Fibroblast of skin of back (primary cell): ENCODE measurements at regions not wholly inside any gene's neighbourhood (a gene's known extent, or its start where the extent isn't known, plus 50 kb on each side); places are given as distances from the start of the nearest gene placed in this dataset.
"Not testable (repeated sequence)": the region's sequence is repeated elsewhere in the genome, so short reads cannot be mapped to it uniquely, and the experiment has no call there.

Experiments used
- DNase-seq: peaks from one replicate; pipeline ENCODE4 v3.0.0-alpha.2; 2013

DNA sequence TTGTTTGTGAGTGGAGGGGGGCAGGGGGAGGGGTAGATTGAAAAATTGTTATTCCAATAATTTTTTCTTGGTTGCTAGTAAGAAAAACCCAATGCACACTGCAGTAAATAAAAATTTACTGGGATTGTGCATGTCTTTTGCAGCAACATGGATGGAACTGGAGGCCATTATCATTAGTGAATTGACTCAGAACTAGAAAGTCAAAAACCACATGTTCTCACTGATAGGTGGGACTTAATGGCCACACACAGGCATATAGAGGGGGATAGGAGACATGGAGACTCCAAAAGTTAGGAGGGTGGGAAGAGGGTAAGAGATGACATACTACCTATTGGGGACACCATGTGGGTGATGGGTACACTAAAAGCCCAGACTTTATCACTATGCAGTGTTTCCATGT, 67.2 kb downstream of the BUB3 start:
- no peak for DNase-seq

DNA sequence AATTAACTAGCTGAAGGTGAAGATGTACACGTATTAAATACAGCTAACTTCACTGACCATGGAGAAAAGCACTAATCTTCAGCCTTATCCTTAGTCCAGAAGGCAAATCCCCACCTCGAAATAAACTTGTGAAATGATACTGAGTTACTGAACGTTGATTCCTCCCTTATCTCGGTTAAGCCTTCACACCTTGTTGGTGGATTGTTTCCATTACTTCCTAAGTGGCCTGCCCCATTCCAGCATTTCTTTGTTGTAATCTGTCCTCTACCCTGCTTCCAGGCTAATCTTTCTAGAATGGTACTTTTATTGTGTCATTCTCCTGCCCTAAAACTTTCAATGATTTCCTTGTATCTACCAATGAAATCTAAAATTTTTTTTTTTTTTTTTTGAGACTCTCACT, 68.6 kb downstream of the BUB3 start:
- DNase-seq: no peak

DNA sequence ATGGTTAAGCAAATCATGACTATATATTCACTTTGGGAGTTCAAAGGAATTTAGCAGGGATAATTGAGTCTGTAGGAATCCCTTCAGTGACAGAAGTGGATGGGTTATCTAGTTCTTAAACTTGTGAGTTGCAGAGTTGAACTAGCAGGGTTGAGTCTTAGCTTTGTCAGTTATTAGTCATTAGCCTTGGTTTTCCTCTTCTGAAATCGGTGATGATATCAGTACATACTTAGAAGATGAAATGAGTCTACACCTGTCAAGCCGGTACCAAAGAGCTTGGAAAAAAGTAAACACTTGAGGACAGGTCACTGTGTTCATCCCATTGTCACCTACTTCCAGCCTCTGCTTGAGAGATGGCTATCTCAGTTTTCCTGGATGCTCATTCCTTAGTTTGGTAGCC, 73.5 kb downstream of the BUB3 start:
- no peak for DNase-seq

DNA sequence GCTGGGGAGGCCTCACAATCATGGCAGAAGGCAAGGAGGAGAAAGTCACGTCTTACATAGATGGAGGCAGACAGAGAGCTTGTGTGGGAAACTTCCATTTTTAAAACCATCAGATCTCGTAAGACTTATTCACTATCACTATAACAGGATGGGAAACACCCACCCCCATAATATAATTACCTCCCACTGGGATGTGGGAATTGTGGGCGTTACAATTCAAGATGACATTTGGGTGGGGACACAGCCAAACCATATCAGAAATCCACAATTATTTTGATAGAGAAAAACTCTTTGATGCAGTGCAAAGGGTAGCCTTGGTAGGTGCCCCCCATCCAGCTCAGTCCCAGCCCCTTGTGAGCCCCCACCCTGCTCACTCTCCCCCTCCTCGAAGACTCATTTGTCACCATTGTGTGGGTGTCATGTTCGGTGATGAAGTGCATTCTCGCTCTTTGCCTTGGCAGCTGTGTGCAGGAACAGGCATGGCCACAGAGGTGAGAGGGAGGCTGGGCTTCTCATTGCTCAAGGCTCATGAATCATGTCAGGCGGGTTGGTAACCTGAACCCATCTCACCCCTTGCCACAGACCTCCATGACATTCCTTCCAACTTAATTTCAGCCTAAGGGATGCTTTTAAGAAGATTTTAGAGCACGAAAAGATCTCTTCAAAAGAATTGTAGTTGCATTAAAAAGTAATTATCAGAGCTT, 75.9 kb downstream of the BUB3 start:
- DNase-seq: no peak

DNA sequence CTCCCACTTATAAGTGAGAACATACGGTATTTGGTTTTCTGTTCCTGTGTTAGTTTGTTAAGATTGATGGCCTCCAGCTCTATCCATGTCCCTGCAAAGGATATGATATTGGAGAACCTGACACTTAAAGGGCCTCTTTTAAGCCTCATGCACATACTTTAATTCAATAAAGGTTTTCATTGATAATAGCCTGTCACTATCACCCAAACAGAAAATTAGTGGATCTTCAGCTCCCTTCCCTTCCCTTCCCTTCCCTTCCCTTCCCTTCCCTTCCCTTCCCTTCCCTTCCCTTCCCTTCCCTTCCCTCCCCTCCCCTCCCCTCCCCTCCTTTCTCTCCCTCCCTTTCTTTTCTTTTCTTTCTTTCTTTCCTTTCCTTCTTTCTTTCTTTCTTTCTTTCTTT, 78.7 kb downstream of the BUB3 start:
- not testable (repeated sequence) for DNase-seq

DNA sequence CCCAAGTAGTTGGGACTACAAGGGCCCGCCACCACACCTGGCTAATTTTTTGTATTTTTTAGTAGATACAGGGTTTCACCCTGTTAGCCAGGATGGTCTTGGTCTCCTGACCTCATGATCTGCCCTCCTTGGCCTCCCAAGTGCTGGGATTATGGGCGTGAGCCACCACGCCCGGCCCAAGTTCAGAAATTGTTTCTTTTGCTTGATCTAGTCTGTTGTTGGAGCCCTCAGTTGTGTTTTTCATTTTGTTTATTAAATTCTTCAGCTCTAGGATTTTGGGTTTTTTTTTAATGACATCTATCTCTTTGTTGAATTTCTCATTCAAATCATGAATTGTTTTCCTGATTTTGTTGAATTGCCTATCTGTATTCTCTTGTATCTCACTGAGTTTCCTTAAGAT, 80.8 kb downstream of the BUB3 start:
- DNase-seq: not testable (repeated sequence)

DNA sequence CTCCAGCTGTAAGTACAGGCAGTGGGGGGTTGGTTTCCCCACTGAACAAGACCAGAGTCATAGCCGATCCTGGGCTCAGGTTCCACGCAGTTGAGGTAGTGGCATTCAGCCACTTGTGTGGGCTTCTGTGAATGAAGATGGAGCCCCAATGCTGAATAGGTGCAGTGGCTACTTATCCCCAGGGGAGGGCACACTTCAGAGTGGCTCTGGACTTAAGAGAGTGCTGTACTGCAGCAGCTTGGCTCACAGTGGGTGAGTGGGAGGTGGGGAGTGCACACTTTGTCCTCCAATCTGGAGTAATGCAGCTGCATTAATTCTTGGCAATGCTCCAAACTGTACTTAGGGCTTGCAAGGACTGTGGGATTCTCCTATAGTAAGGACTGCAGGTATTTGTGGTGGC, 81.9 kb downstream of the BUB3 start:
- no peak for DNase-seq

DNA sequence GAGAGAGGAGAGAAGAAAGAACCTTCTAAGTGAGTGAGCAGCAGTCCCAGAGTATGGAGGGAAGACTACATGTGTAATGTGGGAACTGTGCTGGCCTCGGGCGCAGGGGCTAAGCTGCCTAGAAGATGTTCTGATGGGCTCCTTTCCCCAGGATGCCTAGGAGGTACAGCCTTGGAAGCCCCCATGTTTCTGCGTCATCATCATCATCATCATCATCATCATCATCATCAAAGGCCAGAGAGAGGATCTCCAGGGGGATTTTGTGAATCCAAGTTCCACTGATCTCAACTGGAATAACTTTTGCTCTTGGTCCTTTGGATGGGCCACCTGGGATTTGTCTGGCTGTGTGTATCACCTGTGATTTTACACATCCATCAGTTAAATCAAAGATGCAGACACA, 86.0 kb downstream of the BUB3 start:
- DNase-seq: no peak

DNA sequence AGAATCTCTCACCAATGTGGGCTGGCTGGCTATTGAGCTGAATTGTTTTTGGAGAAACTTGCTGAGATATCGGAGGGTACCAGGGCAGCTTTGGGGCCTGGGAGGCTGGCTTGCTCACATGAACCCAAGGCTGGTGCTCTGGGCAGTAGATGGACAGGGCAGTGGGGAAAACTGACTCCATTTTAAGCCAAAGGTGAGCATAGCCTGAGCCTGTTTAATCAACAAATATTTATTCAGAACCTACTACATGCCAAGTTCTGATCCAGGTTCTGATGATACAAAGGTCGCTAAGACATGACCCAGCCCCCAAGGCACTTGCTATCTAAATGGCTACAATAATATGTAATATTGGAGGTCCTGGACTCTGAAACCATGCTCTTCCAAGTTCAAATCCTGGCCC, 86.6 kb downstream of the BUB3 start:
- no peak for DNase-seq

DNA sequence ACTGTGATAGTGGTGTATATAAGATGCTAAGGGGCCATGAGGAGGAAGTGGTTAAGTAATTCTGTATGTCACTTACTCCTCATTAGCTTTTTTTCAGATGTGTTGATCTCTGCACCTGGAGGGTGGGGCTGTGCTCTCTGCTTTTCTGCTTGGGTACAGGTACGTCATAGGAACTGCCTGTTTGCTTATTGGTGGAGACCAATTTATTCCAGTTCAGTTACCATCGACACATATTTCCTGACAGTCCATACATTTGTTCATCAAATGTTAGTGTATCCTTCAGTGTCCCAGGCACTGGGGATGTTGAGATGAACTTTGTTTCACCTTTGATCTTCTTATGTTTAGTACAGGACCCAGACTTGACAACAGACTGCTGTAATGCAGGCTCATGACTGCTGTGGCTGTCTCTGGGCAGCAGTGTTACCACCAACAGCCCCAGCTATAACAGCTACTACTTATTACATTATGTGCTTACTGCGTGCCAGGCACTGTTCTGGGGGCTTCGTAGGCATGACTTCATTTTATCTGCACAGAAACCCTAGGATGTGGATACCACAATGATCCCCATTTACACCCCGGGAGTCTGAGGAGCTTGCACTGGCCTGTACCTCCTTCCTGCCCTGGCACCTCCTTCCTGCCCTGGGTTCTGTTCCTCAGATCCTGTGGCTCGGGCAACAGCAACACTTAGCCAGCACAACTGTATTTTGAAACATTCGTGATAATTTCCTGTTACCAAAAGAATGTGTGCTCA, 87.4 kb downstream of the BUB3 start:
- DNase-seq: no peak

DNA sequence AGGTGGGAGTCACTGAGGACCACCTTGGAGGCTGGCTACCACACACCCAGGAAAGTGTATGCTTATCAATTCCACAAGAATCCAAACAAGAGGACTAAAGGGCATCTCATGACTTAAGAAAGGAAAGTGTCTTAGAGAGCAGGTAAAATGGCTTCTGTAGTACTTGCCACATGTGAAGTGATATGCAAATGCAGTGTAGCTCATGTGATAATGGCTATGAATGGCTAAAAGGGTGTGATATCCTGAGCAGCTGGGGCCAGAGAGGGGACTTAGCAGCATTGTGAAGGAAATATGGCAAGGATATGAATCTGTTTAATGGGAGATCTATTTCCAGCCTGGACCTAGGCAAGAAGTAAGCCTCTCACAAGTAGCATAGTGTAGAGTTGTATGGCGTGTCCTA, 90.5 kb downstream of the BUB3 start:
- no peak for DNase-seq

DNA sequence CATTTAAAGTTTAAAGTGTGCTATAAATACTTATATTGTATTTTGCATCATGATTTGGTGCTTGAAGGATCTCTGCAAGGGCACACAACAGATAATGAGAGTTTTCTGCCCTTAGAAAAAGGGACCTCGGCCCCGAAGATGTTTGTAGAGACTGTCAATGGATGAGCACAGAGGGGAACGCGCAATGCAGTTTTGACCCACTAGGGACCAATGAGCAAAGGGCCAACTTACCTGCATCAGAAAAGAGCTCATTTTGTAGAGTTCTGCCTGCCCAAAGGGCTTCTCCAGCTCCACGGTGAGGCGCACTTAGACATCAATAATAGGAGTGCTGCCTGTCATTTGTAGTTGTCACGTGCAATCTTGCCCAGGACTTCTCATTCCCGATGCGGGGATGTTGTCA, 91.1 kb downstream of the BUB3 start:
- no peak for DNase-seq

DNA sequence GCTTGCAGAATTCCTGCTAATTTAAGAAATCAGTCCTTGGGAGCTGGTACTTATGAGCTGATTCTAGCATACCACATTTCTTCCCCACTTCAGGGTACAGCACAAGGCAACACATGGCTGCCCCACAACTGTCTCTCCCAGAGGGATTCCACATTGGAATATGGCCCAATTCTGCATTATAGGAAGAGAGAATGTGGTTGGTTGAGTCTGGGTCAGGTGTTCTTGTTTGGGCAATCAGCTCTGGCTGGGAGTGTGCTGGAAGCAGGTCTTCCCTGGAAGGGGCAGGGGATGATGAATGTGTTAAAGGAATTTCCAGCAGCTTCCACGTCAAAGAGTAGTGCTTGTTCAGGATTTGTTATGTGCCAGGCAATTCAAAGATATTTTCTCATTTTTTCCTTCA, 95.7 kb downstream of the BUB3 start:
- no peak for DNase-seq

DNA sequence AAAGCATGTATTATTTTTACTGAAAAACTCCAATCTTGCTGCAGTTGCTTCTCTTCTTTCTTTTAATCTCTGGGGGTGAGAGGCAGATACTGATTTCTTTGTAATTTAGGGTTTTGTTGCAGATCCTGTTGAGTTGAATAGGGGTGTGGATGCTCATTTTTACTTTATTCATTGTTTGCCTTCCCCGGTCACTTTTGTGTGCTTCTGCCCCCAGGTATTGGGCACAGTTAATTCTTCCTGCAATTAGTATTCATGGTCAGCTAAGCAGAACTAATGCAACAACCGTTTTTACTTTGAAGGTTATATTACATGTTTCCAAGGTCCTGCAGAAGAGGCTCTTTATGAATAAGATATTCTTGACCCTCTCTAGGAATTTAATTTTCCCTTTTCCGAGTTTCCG, 96.4 kb downstream of the BUB3 start:
- DNase-seq: no peak

DNA sequence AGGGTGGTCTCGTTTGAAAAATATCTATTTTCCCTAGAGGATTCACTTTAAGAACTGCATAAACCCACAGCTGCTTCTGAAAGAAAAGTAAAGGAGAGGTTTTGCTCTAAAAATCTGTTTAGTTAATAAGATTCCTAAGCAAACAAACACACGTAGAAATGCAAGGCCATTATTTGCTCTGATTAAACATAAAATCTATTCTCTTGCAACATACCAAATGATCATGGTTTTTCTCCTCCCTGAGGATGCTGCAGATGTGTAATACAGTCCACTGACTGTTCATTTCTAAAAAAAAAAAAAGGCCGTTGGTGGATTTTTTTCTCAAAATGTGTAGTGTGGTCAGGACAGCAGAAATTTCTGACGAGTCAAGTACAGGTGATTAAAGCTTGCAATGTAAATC, 98.6 kb downstream of the BUB3 start:
- no peak for DNase-seq

DNA sequence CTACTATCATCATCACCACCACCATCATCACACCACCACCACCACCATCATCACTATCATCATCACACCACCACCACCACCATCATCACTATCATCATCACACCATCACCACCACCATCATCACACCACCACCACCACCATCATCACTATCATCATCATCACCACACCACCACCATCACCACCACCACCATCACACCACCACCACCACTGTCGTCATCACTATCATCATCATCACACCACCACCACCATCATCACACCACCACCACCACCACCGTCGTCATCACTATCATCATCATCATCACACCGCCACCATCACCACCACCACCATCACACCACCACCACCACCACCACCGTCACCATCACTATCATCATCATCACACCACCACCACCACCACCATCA, 100.1 kb downstream of the BUB3 start:
- DNase-seq: not testable (repeated sequence)

DNA sequence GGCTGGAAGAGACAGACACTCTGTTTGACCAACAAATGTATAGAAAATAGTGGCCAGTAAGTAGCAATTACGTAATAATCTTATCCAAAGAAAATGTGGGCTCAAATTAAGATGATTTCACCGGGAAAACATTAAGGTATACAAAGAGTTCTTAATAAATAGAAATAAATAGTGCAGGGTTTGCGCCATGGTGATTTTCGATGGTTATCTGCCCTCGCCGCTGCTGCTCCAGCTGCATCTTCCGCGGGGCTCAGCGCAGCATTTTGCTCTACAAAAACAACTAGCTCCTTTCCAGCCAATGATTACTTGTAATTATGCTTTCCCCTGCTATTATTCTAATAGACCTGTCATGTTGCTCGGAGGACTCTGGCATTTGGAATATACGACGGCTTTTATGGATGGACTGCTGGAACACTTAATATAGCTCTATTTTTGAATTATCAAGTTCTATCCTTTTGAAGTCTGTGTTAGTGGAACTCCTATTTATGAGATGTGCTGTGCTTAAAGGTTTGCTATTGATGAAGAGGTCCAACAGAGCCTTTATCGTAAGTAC, 103.8 kb downstream of the BUB3 start:
- no peak for DNase-seq

DNA sequence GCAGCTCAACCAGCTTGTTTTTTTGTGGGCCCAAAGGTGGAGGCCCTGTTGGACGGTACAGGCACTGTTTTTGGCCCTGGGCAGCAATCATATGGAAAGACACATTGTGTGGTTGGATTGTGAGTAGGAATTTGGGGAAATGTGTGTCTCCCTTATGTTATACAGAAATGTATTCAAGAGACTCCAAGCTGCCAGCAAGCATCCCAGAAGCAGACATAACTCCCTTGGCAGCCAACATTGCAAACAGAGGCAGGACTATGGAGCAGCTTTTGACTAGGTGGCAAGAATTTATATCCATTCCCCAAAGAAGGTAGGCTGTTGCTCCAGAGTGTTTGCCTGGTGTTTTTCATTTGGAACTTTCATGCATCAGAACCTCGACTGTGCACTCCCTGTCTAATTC, 104.9 kb downstream of the BUB3 start:
- no peak for DNase-seq

DNA sequence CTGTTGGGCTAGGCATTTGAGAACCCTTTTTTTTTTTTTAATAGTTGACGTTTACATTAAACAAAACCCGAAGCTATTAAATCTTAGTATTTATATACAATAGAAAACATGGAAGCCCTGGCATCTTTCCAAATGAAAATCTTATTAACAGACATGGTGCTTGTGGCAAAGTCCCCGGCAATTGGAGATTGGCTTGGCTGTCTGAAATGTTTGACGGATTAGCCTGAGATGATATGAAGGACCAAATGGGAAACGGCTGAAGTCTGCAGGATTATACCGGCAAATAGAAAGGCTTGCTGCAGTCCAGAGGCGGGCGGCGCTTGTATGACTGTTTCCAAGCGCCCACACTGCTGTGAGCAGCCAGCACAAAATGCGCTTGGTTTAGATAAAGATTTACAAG, 105.6 kb downstream of the BUB3 start:
- DNase-seq: no peak

DNA sequence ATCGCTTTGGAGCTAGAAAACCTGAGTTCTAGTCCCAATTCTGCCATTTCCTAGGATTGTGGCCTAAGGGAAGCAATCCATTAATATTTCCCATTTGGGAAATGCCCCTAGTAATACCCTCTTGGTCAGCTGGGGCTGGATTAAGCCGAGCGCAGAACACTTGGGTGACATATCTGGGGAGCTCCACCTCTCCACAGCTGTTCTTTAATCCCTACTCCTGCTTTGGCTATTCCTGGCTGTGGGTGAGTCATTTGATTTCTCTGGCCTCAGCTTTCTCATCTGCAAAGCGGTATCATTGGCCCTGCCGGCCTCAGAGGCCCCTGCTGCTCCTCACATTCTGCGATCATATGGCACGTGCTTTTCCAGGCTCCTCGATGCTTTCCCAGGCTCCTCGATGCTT, 108.3 kb downstream of the BUB3 start:
- no peak for DNase-seq

DNA sequence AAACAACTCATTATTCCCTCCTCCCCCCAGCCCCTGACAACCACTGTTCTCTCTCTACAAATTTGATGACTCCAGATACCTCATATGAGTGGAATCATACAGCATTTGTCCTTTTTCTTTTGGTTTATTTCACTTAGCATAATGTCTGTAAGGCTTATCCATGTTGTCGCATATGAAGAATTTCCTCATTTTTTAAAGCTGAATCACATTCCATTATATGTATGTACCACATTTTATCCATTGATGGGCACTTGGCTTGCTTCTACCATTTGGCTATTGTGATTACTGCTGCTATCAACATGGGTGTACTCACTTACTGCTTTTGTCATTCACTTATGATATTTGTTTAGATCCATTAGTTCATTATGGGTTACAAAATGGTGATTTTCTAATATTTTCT, 112.8 kb downstream of the BUB3 start:
- DNase-seq: peak; percentile 73

DNA sequence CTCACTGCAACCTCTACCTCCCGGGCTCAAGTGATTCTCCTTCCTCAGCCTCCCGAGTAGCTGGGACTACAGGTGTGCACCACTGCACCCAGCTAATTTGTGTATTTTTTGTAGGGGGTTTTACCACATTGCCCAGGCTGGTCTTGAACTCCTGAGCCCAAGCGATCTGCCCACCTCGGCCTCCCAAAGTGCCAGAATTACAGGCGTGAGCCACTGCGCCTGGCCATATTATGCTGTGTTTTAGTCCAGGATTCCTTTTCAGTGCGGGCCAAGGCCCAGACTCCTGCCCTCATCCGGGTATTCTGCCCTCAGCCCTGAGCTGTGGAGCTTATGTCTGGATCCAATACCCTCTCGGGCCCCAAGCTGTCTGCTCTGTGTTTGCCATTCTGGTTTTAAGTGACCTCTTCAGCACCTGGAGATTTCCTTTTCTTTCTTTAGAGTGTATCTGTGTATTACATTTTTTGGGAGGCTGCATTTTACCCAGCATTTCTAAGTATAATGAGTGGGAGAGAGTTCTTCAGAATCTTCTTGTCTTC, 114.9 kb downstream of the BUB3 start:
- no peak for DNase-seq

DNA sequence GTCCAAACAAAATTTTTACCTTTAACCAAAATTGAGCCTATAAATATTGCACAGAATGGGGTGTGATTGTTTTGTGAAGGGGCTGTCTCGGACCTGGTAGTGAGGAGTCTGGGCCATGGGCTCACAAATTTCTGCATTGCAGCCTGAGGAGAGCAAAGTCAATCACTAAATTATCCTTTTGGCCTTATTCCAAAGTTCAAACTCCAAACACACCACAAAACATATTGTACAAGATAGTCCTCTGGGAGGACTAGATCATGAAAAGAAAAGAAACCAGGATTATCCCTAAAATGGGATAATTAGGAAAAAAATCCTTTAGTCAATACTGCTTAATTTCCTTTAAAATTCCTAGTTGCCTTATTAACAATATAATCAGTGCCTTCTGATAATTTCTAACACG, 115.5 kb downstream of the BUB3 start:
- no peak for DNase-seq

DNA sequence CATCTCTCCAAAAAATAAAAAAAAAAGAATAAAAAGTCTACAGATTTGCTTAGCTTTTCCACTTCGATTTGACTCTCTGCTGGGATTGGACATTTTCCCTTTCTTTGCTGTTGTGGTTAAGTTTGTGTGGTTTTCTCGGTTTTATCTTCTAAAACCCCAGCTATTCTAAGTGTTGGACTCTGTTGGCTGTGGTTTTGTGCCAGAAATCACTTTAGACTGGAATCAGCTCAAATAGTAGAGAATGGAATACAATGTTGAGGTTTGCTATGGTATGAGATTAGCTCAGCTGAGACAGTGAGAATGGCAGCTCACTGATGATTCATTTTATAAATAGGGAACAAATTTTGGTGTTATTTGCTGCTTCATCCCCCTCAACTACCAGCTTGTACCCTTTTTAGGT, 116.0 kb downstream of the BUB3 start:
- DNase-seq: peak; percentile 92
